Fibroblast of lung (primary cell): ENCODE measurements at regions not wholly inside any gene's neighbourhood (a gene's known extent, or its start where the extent isn't known, plus 50 kb on each side); places are given as distances from the start of the nearest gene placed in this dataset.

Source experiments
- DNase-seq, 2 donors: peaks; one replicate each; pipeline versions ENCODE4 v3.0.0 to v3.0.0-alpha.2; 2010; ENCODE audit warnings: low read depth in 2 of 2
- H2AFZ ChIP-seq: 2 replicates; pipeline ENCODE4 v1.5.1; 2012; ENCODE audit warnings: low read length, control low read depth, inconsistent platforms
- H3K27ac ChIP-seq: 2 replicates; pipeline ENCODE4 v1.5.1; 2011; ENCODE audit warnings: low read length, control low read depth; ENCODE audit not compliant: insufficient read depth
- H3K27me3 ChIP-seq: 2 replicates; pipeline ENCODE4 v1.5.1; 2011; ENCODE audit warnings: mild to moderate bottlenecking, low read length; ENCODE audit not compliant: control insufficient read depth, insufficient read depth
- H3K36me3 ChIP-seq: 2 replicates; pipeline ENCODE4 v1.5.1; 2011; ENCODE audit warnings: low read length; ENCODE audit not compliant: control insufficient read depth, insufficient read depth
- H3K4me1 ChIP-seq: 2 replicates; pipeline ENCODE4 v1.5.1; 2011; ENCODE audit warnings: low read length; ENCODE audit not compliant: control insufficient read depth, insufficient read depth; ENCODE audit errors: extremely low read depth
- H3K4me2 ChIP-seq: 2 replicates; pipeline ENCODE4 v1.5.1; 2011; ENCODE audit warnings: low read length, control low read depth; ENCODE audit not compliant: insufficient read depth; ENCODE audit errors: extremely low read depth
- H3K4me3 ChIP-seq, 4 experiments: fragments of 200-600 bp in 1 of 4; sonication (generic) in 1 of 4; replicated peaks in 1 of 4; 2 replicates each; pipeline ENCODE4 v1.5.1; 2011 to 2016; ENCODE audit warnings: low read length in 4 of 4, low read depth in 3 of 4, mild to moderate bottlenecking in 3 of 4, control low read depth in 2 of 4, inconsistent platforms in 1 of 4, mixed read lengths in 1 of 4; ENCODE audit not compliant: insufficient read depth in 1 of 4; ENCODE audit errors: control extremely low read depth in 1 of 4
- H3K79me2 ChIP-seq: 2 replicates; pipeline ENCODE4 v1.5.1; 2012; ENCODE audit warnings: mild to moderate bottlenecking, low read length, inconsistent platforms; ENCODE audit not compliant: control insufficient read depth, insufficient read depth
- H3K9ac ChIP-seq: 2 replicates; pipeline ENCODE4 v1.5.1; 2011; ENCODE audit warnings: mild to moderate bottlenecking, low read length, control low read depth; ENCODE audit not compliant: insufficient read depth
- H3K9me3 ChIP-seq: 2 replicates; pipeline ENCODE4 v1.5.1; 2012; ENCODE audit warnings: low read depth, low read length; ENCODE audit not compliant: control insufficient read depth, insufficient read depth
- H4K20me1 ChIP-seq: 2 replicates; pipeline ENCODE4 v1.5.1; 2011; ENCODE audit warnings: low read length; ENCODE audit not compliant: control insufficient read depth, insufficient read depth; ENCODE audit errors: extremely low read depth
- EZH2 ChIP-seq: IDR thresholded peaks from 2 replicates; pipeline ENCODE4 v1.5.1; 2012; ENCODE audit warnings: low read length, control low read depth, mild to moderate bottlenecking; ENCODE audit errors: missing control alignments
- TF ChIP-seq, protein P1 (sequence below), 2 donors: IDR thresholded peaks in 1 of 2; conservative IDR thresholded peaks in 1 of 2; 1 replicate in 1 of 2; 2 replicates in 1 of 2; pipeline ENCODE4 v1.5.1; 2011 to 2012; ENCODE audit warnings: low read length in 2 of 2, control low read depth in 1 of 2, inconsistent platforms in 1 of 2, low read depth in 1 of 2, mild to moderate bottlenecking in 1 of 2

DNA sequence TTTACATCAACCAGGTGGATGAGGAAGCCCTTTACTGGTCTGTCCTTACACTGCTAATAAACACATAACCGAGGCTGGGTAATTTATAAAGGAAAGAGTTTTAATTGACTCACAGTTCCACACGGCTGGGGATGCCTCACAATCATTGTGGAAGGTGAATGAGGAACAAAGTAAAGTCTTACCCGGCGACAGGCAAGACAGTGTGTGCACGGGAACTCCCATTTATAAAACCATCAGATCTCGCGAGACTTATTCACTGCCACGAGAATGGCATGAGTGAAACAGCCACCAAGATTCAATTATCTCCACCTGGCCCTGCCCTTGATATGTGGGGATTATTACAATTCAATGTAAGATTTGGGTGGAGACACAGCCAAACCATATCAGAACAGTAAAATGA lies 67.3 kb upstream of the GRAMD2B start:
- no peak for DNase-seq
- H3K36me3 ChIP-seq: no peaks in the 10 kb centered on the region
- H2AFZ ChIP-seq: peak overlapping the region; percentile 17
- no peaks in the 10 kb centered on the region for H4K20me1 ChIP-seq
- TF ChIP-seq, protein P1, sequence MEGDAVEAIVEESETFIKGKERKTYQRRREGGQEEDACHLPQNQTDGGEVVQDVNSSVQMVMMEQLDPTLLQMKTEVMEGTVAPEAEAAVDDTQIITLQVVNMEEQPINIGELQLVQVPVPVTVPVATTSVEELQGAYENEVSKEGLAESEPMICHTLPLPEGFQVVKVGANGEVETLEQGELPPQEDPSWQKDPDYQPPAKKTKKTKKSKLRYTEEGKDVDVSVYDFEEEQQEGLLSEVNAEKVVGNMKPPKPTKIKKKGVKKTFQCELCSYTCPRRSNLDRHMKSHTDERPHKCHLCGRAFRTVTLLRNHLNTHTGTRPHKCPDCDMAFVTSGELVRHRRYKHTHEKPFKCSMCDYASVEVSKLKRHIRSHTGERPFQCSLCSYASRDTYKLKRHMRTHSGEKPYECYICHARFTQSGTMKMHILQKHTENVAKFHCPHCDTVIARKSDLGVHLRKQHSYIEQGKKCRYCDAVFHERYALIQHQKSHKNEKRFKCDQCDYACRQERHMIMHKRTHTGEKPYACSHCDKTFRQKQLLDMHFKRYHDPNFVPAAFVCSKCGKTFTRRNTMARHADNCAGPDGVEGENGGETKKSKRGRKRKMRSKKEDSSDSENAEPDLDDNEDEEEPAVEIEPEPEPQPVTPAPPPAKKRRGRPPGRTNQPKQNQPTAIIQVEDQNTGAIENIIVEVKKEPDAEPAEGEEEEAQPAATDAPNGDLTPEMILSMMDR (conservative IDR thresholded peaks at IDR 0.05 in 1 of 2, IDR thresholded peaks at IDR 0.05 in 1 of 2; ENCODE audit: low read depth in 1 of 2, low read length in 2 of 2): no peak
- no peak for TF ChIP-seq EZH2
- H3K4me3 ChIP-seq: no peak overlapping the region
- H3K79me2 ChIP-seq: no peaks in the 10 kb centered on the region
- no peak overlapping the region for H3K4me2 ChIP-seq
- H3K27ac ChIP-seq: peak overlapping the region; percentile 93
- no peaks in the 10 kb centered on the region for H3K9me3 ChIP-seq
- H3K27me3 ChIP-seq: no peaks in the 10 kb centered on the region
- peaks cover 18% of the 10 kb centered on the region for H3K4me1 ChIP-seq
- no peak overlapping the region for H3K9ac ChIP-seq

DNA sequence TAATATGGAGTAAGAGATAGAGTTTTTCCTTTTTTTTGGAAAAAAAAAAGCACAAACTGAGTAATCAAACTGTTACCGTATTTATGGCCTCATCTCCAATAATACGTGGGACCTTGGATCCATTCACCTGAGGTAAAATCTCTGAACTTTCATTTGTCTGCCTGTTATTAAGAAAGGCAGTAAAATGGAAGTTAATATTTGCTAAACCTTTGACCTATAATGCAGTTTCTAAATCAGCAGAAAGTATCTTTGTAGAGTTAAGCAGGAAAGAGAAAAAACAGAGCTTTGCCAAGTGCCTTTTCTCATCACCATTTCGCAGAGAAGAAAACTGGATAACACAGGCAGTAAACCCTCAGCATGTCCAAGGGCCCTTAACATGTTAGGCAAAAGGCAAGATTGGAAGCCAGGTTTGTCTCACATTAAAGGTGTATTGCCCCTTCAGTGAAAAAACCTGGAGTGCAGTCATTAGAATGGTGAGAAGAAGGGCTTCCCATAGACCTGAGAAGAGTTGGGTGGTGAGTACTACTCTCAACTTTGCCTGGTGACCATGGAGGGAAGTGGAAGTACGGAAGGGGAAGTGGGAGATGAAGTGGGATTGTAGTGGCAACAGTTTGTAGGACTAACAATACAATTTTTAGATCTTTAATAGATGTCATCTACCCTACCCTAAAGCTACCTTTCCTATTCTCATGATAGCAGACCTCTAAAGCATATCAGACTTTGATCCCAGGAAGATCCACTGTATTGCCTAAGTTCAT lies 65.4 kb upstream of the GRAMD2B start:
- Histone ChIP-seq H3K4me3 (no peak overlapping the region), H3K27me3 (no peaks in the 10 kb centered on the region), H3K27ac (no peak overlapping the region), H3K4me2 (no peak overlapping the region), H3K79me2 (no peaks in the 10 kb centered on the region), H3K9me3 (no peaks in the 10 kb centered on the region), H3K4me1 (peaks cover 9% of the 10 kb centered on the region), H2AFZ (no peak overlapping the region), H3K9ac (no peak overlapping the region), H4K20me1 (no peaks in the 10 kb centered on the region), H3K36me3 (no peaks in the 10 kb centered on the region)
- no peak for TF ChIP-seq EZH2
- TF ChIP-seq, protein P1 (conservative IDR thresholded peaks at IDR 0.05 in 1 of 2, IDR thresholded peaks at IDR 0.05 in 1 of 2; ENCODE audit: low read depth in 1 of 2, low read length in 2 of 2): no peak
- no peak for DNase-seq

DNA sequence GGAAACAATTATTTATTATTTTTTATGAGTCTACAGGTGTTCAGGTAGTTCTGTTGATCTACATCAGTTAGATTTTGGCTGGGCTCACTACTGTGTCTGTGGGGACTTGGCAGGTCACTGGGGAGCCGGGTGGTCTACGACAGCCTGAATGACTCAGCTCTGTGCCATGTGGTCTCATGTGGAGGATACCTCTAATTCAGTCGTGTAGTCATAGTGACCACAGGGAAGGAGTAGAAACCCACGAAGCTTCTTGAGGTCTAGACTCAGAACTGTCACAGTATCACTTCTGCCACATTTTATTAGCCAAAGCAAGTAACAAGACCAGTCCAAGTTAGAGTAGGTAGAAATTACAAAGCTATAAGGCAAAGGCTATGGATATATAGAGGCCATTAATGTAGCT lies 64.7 kb upstream of the GRAMD2B start:
- Histone ChIP-seq H3K9ac (no peak overlapping the region), H3K79me2 (no peaks in the 10 kb centered on the region), H3K4me2 (no peak overlapping the region), H2AFZ (no peak overlapping the region), H3K4me1 (peaks cover 2% of the 10 kb centered on the region), H3K36me3 (no peaks in the 10 kb centered on the region), H3K9me3 (no peaks in the 10 kb centered on the region), H4K20me1 (no peaks in the 10 kb centered on the region), H3K4me3 (no peak overlapping the region), H3K27ac (no peak overlapping the region), H3K27me3 (no peaks in the 10 kb centered on the region)
- TF ChIP-seq, protein P1 (conservative IDR thresholded peaks at IDR 0.05 in 1 of 2, IDR thresholded peaks at IDR 0.05 in 1 of 2; ENCODE audit: low read depth in 1 of 2, low read length in 2 of 2): no peak
- TF ChIP-seq EZH2: no peak
- DNase-seq: peak in 1 of 2 donors; percentile 70
